ENCODE measurements at regions not wholly inside any gene's neighbourhood (a gene's known extent, or its start where the extent isn't known, plus 50 kb on each side); places are given as distances from the start of the nearest gene placed in this dataset.

- Histone ChIP-seq H3K27me3 (ENCODE audit: control insufficient read depth in 3 of 3, insufficient read depth in 3 of 3, low read length in 2 of 3) (no peaks in the 10 kb centered on the region), H3K27ac (ENCODE audit: low read depth in 1 of 2, low read length in 1 of 2) (no peak overlapping the region), H3K9ac (ENCODE audit: insufficient read depth in 1 of 2, low read length in 2 of 2) (no peak overlapping the region), H3K9me3 (ENCODE audit: control insufficient read depth in 4 of 4, insufficient read depth in 3 of 4, low read length in 3 of 4) (no peaks in the 10 kb centered on the region), H3K4me3 (no peak overlapping the region), H3K4me1 (ENCODE audit: control insufficient read depth in 5 of 5, insufficient read depth in 5 of 5, low read length in 5 of 5) (no peaks in the 10 kb centered on the region), H3K36me3 (ENCODE audit: control insufficient read depth in 4 of 4, insufficient read depth in 4 of 4, low read length in 4 of 4) (no peaks in the 10 kb centered on the region)
- DNase-seq, result peak in 1 of 3 donors; percentile 7
- no peak for TF ChIP-seq CTCF (IDR thresholded peaks at IDR 0.05; ENCODE audit: control extremely low read depth, extremely low read depth)
- no peak for ATAC-seq (ENCODE audit: insufficient read depth, low FRiP score)
- WGBS, 2 donors, result 31 to 36% methylated on average over 9 of the region's 9 CpGs
Observed at GRCh38 chr6:147000545-147001488, 203.4 kb upstream of the STXBP5 start.

- no peak for DNase-seq
- Histone ChIP-seq H3K4me1 (ENCODE audit: control insufficient read depth in 5 of 5, insufficient read depth in 5 of 5, low read length in 5 of 5) (no peaks in the 10 kb centered on the region), H3K36me3 (ENCODE audit: control insufficient read depth in 4 of 4, insufficient read depth in 4 of 4, low read length in 4 of 4) (no peaks in the 10 kb centered on the region), H3K4me3 (no peak overlapping the region), H3K9ac (ENCODE audit: insufficient read depth in 1 of 2, low read length in 2 of 2) (no peak overlapping the region), H3K27me3 (ENCODE audit: control insufficient read depth in 3 of 3, insufficient read depth in 3 of 3, low read length in 2 of 3) (no peaks in the 10 kb centered on the region), H3K9me3 (ENCODE audit: control insufficient read depth in 4 of 4, insufficient read depth in 3 of 4, low read length in 3 of 4) (no peaks in the 10 kb centered on the region), H3K27ac (ENCODE audit: low read depth in 1 of 2, low read length in 1 of 2) (no peak overlapping the region)
- TF ChIP-seq CTCF (IDR thresholded peaks at IDR 0.05; ENCODE audit: control extremely low read depth, extremely low read depth), result no peak
- WGBS, 2 donors, result 62 to 79% methylated on average over 1 of the region's 1 CpG
- no peak for ATAC-seq (ENCODE audit: insufficient read depth, low FRiP score)
Observed at GRCh38 chr6:147001621-147002020, 202.6 kb upstream of the STXBP5 start.

GRCh38 chr6:147003186-147003585 lies 201.0 kb upstream of the STXBP5 start:
- TF ChIP-seq CTCF (IDR thresholded peaks at IDR 0.05; ENCODE audit: control extremely low read depth, extremely low read depth), result no peak
- no peak for ATAC-seq (ENCODE audit: insufficient read depth, low FRiP score)
- Histone ChIP-seq H3K9ac (ENCODE audit: insufficient read depth in 1 of 2, low read length in 2 of 2) (no peak overlapping the region), H3K4me1 (ENCODE audit: control insufficient read depth in 5 of 5, insufficient read depth in 5 of 5, low read length in 5 of 5) (no peaks in the 10 kb centered on the region), H3K27ac (ENCODE audit: low read depth in 1 of 2, low read length in 1 of 2) (no peak overlapping the region), H3K36me3 (ENCODE audit: control insufficient read depth in 4 of 4, insufficient read depth in 4 of 4, low read length in 4 of 4) (no peaks in the 10 kb centered on the region), H3K4me3 (no peak overlapping the region), H3K27me3 (ENCODE audit: control insufficient read depth in 3 of 3, insufficient read depth in 3 of 3, low read length in 2 of 3) (no peaks in the 10 kb centered on the region), H3K9me3 (ENCODE audit: control insufficient read depth in 4 of 4, insufficient read depth in 3 of 4, low read length in 3 of 4) (no peaks in the 10 kb centered on the region)
- no peak for DNase-seq

All from lung (tissue), 11 donors.